Astrocyte (in vitro differentiated cells and primary cell): ENCODE measurements at regions not wholly inside any gene's neighbourhood (a gene's known extent, or its start where the extent isn't known, plus 50 kb on each side); places are given as distances from the start of the nearest gene placed in this dataset.

Experiments
- DNase-seq: peaks from one replicate; pipeline ENCODE4 v3.0.0-alpha.2; 2010; ENCODE audit warnings: low read depth
- FAIRE-seq: peaks from 2 replicates; lab custom pipeline; 2011; peaks lifted over from hg19 to GRCh38; lab: Jason Lieb, UNC
- H2AFZ ChIP-seq: 2 replicates; pipeline ENCODE4 v1.6.0; 2012; ENCODE audit warnings: low read depth, low read length, inconsistent platforms
- H3K27ac ChIP-seq: 2 replicates; pipeline ENCODE4 v1.5.1; 2011; ENCODE audit warnings: low read depth, low read length, inconsistent platforms
- H3K27me3 ChIP-seq: 2 replicates; pipeline ENCODE4 v1.6.0; 2011; ENCODE audit warnings: low read length, inconsistent platforms; ENCODE audit not compliant: insufficient read depth
- H3K36me3 ChIP-seq: 2 replicates; pipeline ENCODE4 v1.5.1; 2011; ENCODE audit warnings: low read length, inconsistent platforms; ENCODE audit not compliant: insufficient read depth
- H3K4me1 ChIP-seq: 2 replicates; pipeline ENCODE4 v1.5.1; 2011; ENCODE audit warnings: low read length, inconsistent platforms; ENCODE audit not compliant: insufficient read depth
- H3K4me2 ChIP-seq: 2 replicates; pipeline ENCODE4 v1.6.0; 2012; ENCODE audit warnings: low read length, inconsistent platforms
- H3K4me3 ChIP-seq: 2 replicates; pipeline ENCODE4 v1.5.1; 2011; ENCODE audit warnings: low read depth, mild to moderate bottlenecking, low read length, inconsistent platforms; ENCODE audit not compliant: insufficient read depth
- H3K79me2 ChIP-seq: 2 replicates; pipeline ENCODE4 v1.6.0; 2012; ENCODE audit warnings: mild to moderate bottlenecking, low read length, inconsistent platforms; ENCODE audit not compliant: insufficient read depth
- H3K9ac ChIP-seq: 2 replicates; pipeline ENCODE4 v1.6.0; 2012; ENCODE audit warnings: mild to moderate bottlenecking, low read length, inconsistent platforms
- H3K9me3 ChIP-seq: 2 replicates; pipeline ENCODE4 v1.5.1; 2012; ENCODE audit warnings: low read depth, mild to moderate bottlenecking, low read length, inconsistent platforms; ENCODE audit not compliant: insufficient read depth
- H4K20me1 ChIP-seq: 2 replicates; pipeline ENCODE4 v1.6.0; 2012; ENCODE audit warnings: low read length, inconsistent platforms; ENCODE audit not compliant: insufficient read depth
- H3K27ac Mint-ChIP-seq: one replicate; pipeline ENCODE4 v1.8.0; 2021; ENCODE audit warnings: mild to moderate bottlenecking, mixed read lengths; ENCODE audit not compliant: unreplicated experiment
- H3K27me3 Mint-ChIP-seq: one replicate; pipeline ENCODE4 v1.8.0; 2021; ENCODE audit warnings: low read depth, mixed read lengths; ENCODE audit not compliant: unreplicated experiment
- H3K36me3 Mint-ChIP-seq: one replicate; pipeline ENCODE4 v1.8.0; 2021; ENCODE audit warnings: low read depth, mixed read lengths; ENCODE audit not compliant: unreplicated experiment
- H3K4me1 Mint-ChIP-seq: one replicate; pipeline ENCODE4 v1.8.0; 2021; ENCODE audit warnings: low read depth, mixed read lengths; ENCODE audit not compliant: unreplicated experiment
- H3K4me3 Mint-ChIP-seq: one replicate; pipeline ENCODE4 v1.8.0; 2021; ENCODE audit warnings: mild to moderate bottlenecking, moderate library complexity, mixed read lengths; ENCODE audit not compliant: unreplicated experiment
- H3K9me3 Mint-ChIP-seq: one replicate; pipeline ENCODE4 v1.8.0; 2021; ENCODE audit warnings: mild to moderate bottlenecking, mixed read lengths; ENCODE audit not compliant: unreplicated experiment
- EZH2 ChIP-seq: IDR thresholded peaks from 2 replicates; pipeline ENCODE4 v1.6.1; 2012; ENCODE audit warnings: mild to moderate bottlenecking, low read length, inconsistent platforms; ENCODE audit not compliant: insufficient read depth
- TF ChIP-seq, protein P1 (sequence below): IDR thresholded peaks from 2 replicates; pipeline ENCODE4 v1.5.1; 2011; ENCODE audit warnings: low read depth, mild to moderate bottlenecking, inconsistent platforms, low read length, moderate library complexity; ENCODE audit not compliant: insufficient read depth

DNA sequence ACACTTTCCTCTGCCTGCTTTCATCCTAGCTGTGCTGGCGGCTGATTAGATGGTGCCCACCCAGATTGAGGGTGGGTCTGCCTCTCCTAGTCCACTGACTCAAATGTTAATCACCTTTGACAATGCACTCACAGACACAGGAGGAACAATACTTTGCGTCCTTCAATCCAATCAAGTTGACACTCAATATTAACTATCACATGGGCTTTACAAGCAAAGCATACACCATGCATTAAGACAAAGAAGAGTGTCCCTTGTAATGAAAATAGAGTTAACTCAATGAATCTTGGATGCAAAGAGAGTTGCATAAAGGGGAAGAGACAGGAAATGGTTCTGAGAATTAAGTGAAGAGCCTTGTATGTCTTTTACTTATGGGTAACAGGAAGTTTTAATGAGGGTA, 298.7 kb upstream of the BRINP1 start:
- Histone ChIP-seq H2AFZ (no peak overlapping the region), H4K20me1 (no peaks in the 10 kb centered on the region), H3K9me3 (no peaks in the 10 kb centered on the region), H3K9ac (no peak overlapping the region), H3K36me3 (no peaks in the 10 kb centered on the region), H3K27me3 (no peaks in the 10 kb centered on the region), H3K4me2 (no peak overlapping the region), H3K79me2 (no peaks in the 10 kb centered on the region), H3K27ac (no peak overlapping the region), H3K4me3 (no peak overlapping the region), H3K4me1 (no peaks in the 10 kb centered on the region)
- no peaks in the 10 kb centered on the region for H3K36me3 Mint-ChIP-seq
- no peak for FAIRE-seq
- H3K27ac Mint-ChIP-seq: no peak overlapping the region
- H3K4me3 Mint-ChIP-seq: no peak overlapping the region
- no peak for TF ChIP-seq EZH2
- no peaks in the 10 kb centered on the region for H3K9me3 Mint-ChIP-seq
- peaks cover 2% of the 10 kb centered on the region for H3K27me3 Mint-ChIP-seq
- no peak for DNase-seq
- H3K4me1 Mint-ChIP-seq: peaks cover 4% of the 10 kb centered on the region

GRCh38 chr9:119667163-119667562, 297.9 kb upstream of the BRINP1 start:
- Histone ChIP-seq H3K9ac (no peak overlapping the region), H4K20me1 (no peaks in the 10 kb centered on the region), H3K4me1 (no peaks in the 10 kb centered on the region), H2AFZ (no peak overlapping the region), H3K27ac (no peak overlapping the region), H3K36me3 (no peaks in the 10 kb centered on the region), H3K27me3 (no peaks in the 10 kb centered on the region), H3K9me3 (no peaks in the 10 kb centered on the region), H3K79me2 (no peaks in the 10 kb centered on the region), H3K4me2 (no peak overlapping the region), H3K4me3 (no peak overlapping the region)
- Mint-ChIP-seq H3K27ac (no peak overlapping the region), H3K9me3 (no peaks in the 10 kb centered on the region), H3K27me3 (peaks cover 2% of the 10 kb centered on the region), H3K4me1 (peaks cover 4% of the 10 kb centered on the region), H3K4me3 (no peak overlapping the region), H3K36me3 (no peaks in the 10 kb centered on the region)
- TF ChIP-seq EZH2: no peak
- TF ChIP-seq, protein P1, sequence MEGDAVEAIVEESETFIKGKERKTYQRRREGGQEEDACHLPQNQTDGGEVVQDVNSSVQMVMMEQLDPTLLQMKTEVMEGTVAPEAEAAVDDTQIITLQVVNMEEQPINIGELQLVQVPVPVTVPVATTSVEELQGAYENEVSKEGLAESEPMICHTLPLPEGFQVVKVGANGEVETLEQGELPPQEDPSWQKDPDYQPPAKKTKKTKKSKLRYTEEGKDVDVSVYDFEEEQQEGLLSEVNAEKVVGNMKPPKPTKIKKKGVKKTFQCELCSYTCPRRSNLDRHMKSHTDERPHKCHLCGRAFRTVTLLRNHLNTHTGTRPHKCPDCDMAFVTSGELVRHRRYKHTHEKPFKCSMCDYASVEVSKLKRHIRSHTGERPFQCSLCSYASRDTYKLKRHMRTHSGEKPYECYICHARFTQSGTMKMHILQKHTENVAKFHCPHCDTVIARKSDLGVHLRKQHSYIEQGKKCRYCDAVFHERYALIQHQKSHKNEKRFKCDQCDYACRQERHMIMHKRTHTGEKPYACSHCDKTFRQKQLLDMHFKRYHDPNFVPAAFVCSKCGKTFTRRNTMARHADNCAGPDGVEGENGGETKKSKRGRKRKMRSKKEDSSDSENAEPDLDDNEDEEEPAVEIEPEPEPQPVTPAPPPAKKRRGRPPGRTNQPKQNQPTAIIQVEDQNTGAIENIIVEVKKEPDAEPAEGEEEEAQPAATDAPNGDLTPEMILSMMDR: no peak
- DNase-seq (no peak), FAIRE-seq (no peak)

DNA sequence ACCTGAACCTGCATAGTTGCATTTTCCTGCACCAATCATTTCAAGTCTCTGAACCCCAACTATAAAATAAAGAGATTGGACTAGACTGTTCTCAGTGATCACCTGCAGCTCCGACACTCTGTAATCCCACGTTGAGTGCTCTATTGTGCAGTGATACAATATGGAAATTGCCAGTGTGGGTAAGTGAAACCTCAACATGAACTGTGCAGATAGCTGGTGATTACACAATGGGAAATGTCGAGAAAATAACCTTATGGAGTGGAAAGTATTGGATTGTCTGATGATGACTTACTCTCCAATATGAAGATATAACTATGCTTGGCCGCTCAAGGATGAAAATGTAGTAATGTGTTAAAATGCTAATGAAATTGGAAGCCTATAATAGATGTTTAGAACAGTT, 293.1 kb upstream of the BRINP1 start:
- Mint-ChIP-seq H3K27me3 (no peaks in the 10 kb centered on the region), H3K4me3 (no peak overlapping the region), H3K36me3 (no peaks in the 10 kb centered on the region), H3K9me3 (no peaks in the 10 kb centered on the region), H3K27ac (no peak overlapping the region), H3K4me1 (peaks cover 4% of the 10 kb centered on the region)
- no peaks in the 10 kb centered on the region for H3K9me3 ChIP-seq
- H3K27me3 ChIP-seq: no peaks in the 10 kb centered on the region
- H2AFZ ChIP-seq: no peak overlapping the region
- no peak overlapping the region for H3K4me3 ChIP-seq
- no peak for DNase-seq
- FAIRE-seq: no peak
- no peak overlapping the region for H3K9ac ChIP-seq
- no peaks in the 10 kb centered on the region for H3K4me1 ChIP-seq
- no peaks in the 10 kb centered on the region for H3K79me2 ChIP-seq
- no peaks in the 10 kb centered on the region for H4K20me1 ChIP-seq
- no peaks in the 10 kb centered on the region for H3K36me3 ChIP-seq
- no peak overlapping the region for H3K27ac ChIP-seq
- H3K4me2 ChIP-seq: no peak overlapping the region
- no peak for TF ChIP-seq EZH2
- TF ChIP-seq, protein P1: no peak
